DMS153 treated with DMSO at 0.1 percent for 48 hours (cell line): ENCODE measurements at regions not wholly inside any gene's neighbourhood (a gene's known extent, or its start where the extent isn't known, plus 50 kb on each side); places are given as distances from the start of the nearest gene placed in this dataset.

Experiments used
- DNase-seq: peaks from one replicate; lab custom pipeline; 2025; ENCODE audit not compliant: unreplicated experiment; lab: John Stamatoyannopoulos, UW

DNA sequence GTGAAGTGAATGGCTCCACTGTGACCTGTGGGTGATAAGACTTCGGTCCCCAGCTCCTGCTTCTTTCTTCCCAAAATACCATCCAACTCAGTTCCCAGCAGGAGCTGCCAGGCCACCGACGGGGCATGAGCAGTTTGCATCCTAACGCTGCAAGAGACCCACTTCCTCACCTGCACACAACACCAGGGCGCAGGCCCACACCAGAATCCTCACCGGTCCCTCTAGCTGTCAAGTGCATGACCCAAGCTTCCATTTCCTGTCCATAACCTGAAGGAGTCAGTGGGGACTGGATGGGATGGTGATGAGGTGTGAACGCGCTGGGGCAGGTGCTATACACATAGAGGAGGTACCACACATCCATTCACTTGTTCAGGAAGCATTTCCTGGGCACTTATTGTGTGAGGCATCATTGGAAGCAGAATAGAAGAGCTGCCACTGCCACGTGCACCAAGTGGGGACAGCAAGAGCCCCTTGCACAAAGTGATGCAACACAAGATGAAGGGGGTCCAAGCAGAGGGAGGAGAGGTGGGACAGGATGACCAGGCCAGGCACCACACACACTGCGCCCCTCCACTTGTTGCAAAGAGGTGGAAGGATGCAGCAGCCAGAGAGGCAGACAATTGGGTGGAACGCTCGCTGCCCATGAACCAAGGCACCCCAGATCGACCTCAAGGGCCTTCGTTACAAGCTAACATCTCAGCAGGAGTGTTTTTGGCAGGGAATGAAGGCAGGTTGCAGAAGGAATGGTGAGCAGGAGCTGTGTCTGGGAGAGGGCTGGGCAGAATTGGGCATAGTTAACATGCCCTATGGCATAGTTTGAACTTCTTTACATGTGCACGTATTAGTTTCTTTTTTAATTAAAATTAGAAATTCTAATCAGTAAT lies 605.8 kb upstream of the MGMT start:
- no peak for DNase-seq

DNA sequence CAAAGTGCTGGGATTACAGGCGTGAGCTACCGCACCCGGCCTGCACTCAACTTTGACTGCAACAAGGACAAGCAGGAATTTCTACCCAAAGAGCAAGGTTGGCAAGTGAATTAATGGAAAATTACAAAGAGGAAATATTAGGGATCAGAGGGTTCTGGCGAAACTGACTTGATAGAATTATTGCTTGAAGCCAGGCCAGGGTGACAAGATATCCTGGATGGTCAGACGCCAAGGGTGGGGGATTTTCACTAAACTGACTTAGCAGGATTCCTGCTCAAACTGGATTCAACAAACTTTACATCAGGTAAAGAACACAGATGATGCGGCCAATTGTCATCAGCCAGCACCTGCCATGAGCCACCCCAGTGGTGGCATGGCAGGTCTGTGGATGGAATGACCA lies 603.6 kb upstream of the MGMT start:
- no peak for DNase-seq

DNA sequence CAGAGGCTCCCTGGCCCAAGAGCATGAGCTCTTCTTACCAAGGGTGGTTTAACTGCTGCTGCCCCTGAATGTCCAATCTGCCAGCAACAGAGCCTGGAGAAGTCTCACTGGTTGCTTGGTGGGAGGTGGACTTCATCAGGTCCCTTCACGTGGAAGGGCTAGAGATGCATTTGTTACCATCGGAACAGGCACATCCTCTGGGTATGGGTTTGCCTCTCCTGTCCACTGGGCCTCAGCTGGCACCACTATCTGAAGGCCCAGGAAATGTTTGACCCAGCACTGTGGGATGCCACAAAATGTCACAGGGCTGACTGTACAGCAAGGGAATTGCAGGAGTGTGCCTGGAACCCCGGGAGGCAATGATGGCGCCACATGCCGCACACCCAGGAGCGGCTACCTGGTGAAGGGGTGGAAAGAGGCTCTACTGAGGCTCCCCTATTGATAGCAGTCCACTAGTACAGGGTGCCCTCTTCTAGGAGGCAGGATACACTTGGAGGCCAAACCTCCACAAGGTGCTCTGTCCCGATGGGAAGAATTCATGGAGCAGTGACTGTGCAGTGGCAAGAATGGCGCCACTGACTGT lies 603.1 kb upstream of the MGMT start:
- no peak for DNase-seq

DNA sequence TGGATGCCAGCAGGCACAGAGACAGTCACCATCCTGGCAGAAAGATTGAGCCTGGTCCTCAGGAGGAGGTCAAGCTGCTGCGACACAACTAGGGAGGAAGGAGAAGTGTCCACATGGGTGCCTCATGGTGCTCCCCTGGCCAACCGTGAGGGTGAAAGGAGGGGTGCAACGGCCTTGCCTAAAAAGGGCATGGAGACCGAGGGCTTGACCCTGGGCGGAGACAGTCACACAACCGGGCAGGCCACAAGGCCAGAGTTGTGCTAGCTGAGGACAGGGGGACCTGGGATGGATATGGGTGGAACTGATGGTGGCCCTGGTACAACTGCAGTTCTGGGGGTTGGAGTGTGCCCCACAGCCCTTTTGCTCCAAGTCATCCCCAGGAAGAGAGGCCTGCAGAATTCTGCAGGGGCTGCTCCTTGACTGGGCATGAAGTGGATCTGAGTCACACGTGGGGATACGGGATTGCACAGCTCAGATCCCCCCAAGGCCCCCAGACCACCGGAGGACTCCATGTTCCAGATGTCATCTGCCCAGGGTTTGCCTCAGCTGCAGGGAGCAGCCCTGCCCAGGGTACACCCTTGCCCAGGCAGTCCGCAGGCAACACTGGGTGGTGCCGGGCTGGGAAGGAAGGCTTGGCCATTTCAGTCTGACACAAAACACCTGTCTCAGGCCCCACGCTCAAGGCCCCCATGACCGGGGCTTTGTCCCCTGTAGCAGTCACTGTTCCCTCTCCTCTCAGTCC lies 602.3 kb upstream of the MGMT start:
- DNase-seq: no peak

DNA sequence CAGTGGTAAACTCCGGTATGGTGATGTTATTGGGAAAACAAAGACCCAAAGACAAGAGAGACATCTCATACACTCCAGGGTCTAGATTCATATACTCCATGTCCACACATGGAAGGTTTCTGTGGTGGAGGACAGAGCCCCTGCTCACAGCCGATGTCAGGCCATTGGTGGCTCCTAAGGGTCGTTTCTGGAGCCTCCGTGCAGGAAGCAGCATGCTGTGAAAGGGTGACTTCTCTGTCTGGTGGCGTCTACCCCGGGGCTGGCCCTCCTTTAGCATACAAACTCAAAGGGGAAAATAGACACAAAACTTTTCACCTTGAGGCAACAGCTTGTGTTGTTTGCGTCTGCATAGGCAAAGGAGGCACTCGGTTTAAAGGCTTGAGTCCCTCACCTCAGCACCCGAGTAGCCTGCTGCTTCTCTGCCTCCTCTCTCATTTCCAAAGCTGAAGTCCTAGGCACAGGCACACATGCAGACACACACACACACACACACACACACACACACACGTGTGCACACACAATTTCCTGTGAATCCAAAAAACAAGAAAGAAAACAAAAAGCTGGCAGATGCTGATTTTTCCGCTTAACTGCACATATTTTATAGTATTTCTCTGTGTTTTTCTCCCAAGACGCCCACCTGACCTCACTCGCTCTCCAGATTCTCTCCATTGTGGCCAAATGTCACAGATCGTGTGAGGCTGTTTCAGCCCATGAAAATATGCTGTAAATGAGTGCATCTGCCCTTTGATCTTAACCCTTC lies 601.4 kb upstream of the MGMT start:
- no peak for DNase-seq

DNA sequence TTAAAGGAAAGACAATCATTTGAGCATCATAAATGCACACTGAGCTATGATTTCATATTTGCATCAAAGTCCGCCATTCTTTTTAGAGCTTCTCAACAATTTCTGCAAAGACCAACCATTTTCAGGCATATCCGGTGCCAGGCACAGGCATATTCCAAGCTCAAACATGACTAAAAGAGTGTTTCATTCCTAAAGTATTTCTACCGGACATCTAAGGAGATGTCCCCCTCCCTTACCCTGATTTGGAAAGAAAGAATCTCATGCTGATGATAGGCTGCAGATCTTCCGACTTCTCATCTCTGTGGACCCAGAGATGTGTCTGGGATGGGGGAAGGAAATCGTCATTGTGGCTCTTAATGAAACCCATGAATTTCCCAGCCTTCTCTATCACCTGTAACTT lies 600.5 kb upstream of the MGMT start:
- no peak for DNase-seq

DNA sequence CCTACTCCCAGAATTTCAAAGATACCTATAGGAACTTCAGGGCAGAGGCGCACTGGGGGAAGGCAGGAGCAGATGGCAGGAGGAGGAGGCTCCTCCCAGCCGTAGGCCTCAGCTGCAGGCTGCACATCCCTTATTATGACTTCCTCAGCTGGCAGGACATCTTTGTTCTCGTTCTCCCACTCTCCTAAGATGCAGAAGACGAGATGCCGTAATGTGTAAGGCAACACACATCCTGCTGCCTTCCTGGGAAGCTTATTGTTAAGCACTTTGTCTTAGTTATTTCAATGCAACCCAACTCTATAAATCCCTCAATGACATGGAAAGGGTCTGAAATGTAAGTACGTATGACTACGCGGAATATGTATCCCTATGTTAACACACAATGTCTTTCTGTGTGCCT lies 599.8 kb upstream of the MGMT start:
- no peak for DNase-seq

DNA sequence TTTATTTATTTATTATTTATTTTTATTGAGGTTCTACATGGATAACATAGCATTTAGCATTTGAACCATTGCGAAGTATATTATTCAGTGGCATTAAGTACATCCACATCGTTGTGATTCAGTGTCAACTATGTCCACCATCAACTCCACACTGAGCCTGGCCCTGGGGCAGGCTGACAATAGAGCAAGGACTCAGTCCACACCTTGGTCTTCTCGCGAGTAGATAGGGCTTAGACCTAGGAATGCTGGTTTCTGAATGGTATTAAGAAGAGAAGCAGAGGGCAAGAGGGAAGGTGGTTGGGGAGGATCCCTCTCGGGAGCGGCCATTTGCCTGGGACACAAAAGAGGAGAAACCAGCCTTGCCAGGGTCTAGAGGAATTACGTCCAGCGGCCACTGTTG lies 599.2 kb upstream of the MGMT start:
- no peak for DNase-seq

DNA sequence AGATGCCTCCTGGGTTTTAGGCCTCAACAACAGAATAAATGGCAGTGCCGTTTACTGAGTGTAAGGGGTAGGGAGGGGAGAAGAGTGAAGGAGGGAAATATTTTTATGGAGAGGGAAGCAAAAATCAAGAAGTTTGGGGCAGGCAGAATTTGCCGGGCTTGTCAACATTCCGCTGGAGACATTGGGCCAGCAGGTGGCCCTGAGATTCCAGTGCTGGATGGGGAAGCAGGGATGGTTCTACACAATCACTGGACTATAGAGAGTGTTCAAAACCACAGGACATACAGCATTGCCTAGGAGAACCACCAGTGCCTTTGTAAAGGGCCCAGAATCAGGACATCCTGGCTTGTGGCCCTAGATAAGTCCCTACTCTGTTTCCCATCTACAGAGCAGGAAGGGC lies 598.6 kb upstream of the MGMT start:
- DNase-seq: no peak

DNA sequence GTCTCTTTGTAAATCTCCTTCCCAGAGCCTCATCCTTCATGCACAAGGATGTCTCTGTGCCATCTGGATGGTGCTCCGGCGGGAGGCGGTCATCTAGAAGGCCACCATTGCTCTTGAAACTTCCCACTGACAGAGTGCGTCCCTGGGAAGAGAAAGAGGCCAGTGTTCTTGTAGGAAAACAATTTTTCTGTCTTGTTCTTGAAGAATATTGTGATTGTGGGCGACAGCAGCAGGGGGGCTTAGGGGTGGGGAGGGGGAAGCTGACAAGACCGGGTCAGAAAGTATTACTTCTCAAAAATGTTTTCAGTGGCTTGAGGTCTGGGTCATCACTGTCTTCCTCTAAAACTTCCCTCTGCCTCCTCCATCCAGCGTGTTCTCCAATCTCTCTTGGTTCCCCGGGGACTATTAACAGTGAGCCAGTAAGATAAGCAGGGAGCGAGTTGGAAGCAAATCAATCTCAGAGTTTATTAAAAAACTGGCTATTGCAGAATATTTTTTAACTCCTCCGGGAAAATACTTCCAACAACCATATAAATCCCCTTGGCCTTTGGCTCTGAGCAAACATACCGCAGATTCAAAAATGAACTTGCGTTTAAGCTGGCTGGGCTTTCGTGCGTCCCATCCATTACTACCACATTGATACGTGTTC lies 597.8 kb upstream of the MGMT start:
- DNase-seq: no peak

DNA sequence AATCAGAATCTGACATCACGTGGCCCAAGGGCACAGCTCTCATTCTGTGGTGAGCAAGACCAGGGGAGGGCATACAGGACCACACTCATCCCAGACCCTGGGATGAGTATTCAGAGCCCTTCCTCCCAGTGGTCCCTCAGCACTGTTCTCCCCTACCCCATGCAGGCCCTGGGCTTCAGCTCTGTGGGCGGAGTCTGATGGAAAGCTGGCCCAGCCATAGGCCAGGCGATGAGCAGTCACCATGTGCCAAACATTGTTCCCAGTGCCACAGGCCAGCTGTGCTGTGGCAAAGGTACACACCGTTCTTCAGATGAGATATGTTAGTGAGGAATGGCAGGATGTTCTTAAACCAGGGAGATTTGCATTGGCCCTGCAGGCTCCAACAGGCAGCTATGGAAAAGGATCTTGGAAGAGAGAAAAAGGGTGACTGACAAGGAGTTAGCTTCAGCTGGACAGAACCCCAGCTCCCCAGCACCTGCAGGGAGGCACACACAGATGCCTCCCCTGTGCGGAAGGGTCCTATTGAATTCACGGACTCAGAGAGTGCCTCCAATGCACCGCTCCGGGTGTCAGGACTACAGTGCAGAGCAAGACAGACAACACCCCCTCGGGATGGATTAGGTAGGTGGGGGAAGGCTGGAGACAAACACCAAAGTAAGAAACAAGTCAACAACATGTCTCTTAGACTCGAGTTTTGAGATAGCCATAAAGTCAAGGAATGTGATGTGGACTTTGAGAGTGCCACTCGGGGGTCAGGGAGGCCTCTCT lies 596.0 kb upstream of the MGMT start:
- DNase-seq: no peak

DNA sequence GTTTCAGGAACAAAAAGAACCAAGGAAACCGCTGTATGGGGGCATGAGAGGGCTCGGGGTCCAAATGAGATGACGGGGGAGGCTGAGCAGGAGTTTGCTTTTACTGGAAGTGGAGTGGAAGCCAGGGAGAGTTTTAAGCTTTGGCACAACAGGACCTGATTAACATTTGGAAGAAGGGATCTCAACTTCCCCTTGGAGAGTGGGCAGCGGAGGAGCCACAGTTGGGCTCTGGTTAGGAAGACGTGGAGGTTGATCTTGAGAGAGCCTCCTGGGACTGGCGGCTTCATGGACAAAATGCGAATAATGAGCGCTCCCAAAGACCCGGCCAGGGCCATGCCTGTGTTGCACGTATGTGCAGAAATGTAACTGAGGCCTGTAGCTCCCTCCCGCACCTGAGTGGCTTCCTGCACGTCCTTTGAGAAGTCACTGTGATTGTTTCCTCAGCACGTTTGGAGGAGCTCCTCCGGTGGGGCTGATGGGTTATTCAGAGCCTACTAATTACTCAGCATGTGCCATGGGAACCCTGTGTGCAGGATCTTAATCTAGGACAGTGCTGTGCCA lies 595.3 kb upstream of the MGMT start:
- no peak for DNase-seq

DNA sequence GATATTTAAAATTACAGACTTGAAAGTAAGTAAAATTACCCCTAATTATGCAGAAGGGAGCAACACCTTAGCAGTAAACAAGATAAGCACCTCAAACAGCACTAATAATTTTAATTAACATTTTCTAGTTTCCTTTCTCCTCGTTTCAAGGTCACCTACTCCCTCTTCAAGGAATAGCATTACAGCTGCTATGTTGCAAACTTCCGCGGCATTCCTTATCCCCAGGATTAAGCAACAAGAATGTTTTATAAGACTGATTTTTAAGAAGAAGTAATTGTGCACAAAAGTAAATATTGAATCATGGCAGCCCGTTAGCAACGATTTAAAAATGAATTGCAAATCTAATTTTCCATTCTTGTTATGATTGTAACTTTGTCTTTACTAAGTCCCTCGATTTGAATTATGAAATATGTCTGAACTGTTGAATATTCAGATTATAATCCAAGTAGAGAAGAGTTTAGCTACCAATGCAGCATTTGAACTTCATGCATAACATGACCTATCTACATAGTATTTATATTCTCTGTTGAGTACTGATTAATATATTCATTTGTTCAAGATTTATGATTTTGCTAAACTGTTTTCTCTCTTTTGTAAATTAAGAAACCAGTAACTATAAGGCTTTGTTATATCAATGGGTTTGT lies 593.5 kb upstream of the MGMT start:
- no peak for DNase-seq

DNA sequence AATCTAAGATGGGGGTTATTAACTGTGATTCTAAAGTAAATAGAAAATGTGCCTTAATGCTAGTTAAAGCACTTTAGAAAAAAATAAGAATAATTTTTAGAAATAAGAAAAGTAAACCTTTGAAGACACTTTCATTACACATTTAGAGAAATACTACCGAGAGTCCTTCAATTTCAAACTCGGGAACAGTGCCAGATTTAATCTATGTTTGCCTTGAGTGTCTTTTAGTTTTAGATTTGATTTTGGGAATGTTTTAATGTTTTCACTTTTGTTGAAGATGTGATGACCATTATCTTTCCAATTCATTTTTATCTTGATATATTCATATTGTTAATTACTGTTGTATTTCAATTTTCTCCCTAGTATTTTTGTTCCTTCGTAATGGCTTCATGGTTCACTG lies 592.7 kb upstream of the MGMT start:
- DNase-seq: no peak

DNA sequence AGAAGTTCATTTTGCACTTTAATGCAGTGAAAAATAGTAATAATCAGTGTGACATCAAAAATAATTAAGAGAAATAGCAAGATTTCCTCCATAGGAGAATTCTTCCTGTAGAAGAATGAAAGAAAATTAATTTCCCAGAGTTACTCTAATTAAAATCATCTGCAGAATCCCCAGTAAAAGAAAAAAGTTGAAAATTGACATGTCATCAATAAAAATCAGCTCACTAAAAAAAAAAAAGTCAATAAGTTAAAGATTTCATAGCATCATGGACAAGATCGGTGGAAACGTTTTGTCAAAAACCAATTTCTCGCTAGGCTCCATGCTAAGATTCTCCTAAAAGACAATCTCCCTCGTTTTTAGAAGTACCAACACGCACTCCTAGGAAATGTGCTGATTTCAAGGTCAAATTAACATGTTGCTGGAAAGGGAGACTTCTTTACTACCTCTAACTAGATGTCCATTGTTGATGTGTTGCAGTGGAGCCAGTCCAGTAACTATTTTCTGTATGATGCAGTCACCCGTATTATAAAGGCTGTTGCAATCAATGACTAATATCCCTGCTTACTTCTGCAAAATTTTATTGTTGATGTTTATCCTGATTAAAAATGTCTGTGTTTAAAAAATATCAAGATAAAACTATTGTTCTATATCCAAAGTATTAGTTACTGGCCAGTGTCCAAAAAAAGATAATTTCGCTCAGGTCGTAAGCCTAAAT lies 591.9 kb upstream of the MGMT start:
- no peak for DNase-seq

DNA sequence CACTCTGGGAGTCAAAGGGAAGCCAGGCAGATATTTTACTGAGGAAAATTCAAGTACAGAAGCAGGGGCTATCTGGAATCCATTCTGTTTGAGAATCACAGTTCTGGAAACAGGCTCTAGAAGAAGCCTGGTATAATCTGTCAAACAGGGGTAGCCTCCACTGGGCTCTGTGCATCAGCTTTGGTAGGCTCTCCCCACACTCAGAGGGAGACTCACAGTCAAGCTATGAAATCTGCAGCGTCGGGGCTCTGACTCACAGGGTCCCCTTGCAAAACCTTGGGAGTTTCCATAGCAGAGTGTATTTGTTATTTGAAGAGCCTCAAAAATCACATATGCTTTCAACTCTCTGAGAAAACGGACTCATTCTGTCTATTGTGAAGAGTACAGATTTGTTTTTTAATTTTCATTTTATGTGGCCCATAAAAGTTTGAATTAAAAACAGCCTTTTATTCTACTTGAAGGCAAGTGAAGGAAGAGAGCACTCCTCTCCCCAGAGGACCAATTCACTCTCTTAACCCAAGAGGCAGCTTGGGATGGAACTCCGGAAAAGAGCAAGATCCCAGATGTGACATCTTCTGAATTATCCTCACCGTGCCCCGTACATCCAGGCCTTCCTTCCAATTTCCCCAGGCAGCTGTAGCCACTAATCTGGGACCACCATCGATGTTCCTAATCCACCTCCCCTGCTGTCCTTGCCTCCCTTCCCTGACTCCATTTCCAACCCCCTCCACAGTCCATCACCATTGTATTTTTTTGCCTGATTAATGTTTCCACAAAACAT lies 590.9 kb upstream of the MGMT start:
- no peak for DNase-seq

DNA sequence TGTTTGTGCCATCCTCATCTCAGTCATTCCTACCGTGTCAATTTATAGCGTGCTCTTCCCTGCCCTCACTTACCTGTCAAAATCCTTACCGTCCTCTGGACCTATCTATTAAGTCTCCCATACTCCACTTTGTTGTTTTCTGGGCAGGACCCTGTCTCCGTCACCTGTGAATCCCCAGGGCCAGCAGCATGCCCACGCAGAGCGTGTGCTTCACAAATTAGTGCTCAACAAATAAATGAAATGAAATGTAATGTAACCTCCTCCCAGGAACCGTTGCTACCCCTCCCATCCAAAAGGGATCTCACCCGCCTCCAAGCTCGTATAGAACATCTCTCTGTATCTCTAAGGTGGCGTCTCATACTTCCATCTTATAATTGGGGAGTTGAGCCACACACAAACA lies 589.9 kb upstream of the MGMT start:
- DNase-seq: no peak

DNA sequence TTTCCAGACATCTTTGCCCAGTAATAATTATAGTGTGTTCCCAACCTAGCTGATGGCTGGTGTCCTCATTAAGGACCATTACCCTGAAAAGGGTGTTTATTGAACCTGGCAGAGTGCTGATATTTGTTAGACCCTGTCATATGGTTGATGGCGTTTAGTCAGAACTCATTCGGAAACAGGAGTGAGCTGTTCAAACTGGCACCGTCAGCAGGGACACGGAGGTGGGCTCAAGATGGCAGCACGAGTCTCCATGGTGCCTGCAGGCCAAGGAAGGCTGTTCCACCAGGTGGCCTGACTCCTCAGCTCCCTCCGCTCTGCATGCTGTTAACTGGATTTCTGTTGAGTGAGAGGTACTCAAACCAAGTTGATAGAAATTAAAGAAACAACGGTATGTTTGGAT lies 589.1 kb upstream of the MGMT start:
- DNase-seq: no peak
